Lower lobe of right lung (tissue), 2 donors: ENCODE measurements at regions not wholly inside any gene's neighbourhood (a gene's known extent, or its start where the extent isn't known, plus 50 kb on each side); places are given as distances from the start of the nearest gene placed in this dataset.

ENCODE experiments used
- ATAC-seq, 2 donors: fragments of 200-7000 bp; cut with Tn5 transposase; one replicate each; pipeline ENCODE4 v1.9.1; 2020 to 2022; ENCODE audit warnings: mild to moderate bottlenecking in 2 of 2, moderate library complexity in 2 of 2
- DNase-seq: peaks from one replicate; pipeline ENCODE4 v3.0.0-alpha.2; 2020
- H3K27ac ChIP-seq: fragments of 200-600 bp; one replicate; pipeline ENCODE4 v1.8.0; 2022
- H3K27me3 ChIP-seq: fragments of 200-600 bp; one replicate; pipeline ENCODE4 v1.8.0; 2022; ENCODE audit warnings: low read depth
- H3K36me3 ChIP-seq: fragments of 200-600 bp; one replicate; pipeline ENCODE4 v1.8.0; 2022; ENCODE audit warnings: mild to moderate bottlenecking
- H3K4me1 ChIP-seq: fragments of 200-600 bp; one replicate; pipeline ENCODE4 v1.8.0; 2022
- H3K4me3 ChIP-seq: fragments of 200-600 bp; one replicate; pipeline ENCODE4 v1.8.0; 2022; ENCODE audit warnings: mild to moderate bottlenecking
- H3K9me3 ChIP-seq: fragments of 200-600 bp; one replicate; pipeline ENCODE4 v1.8.0; 2022
- intact Hi-C: fragments of 100-400 bp; cut with DNase I; formaldehyde crosslinking; loops from one replicate; pipeline ENCODE4 v1.11.0; 2022
- TF ChIP-seq, protein P1 (sequence below): fragments of 200-600 bp; IDR thresholded peaks from one replicate; pipeline ENCODE4 v1.8.0; 2022; ENCODE audit warnings: antibody characterized with exemption, mild to moderate bottlenecking
- donor health status: DM: no; HTN: yes; CAD: no; lungs with severe emphysema.

DNA sequence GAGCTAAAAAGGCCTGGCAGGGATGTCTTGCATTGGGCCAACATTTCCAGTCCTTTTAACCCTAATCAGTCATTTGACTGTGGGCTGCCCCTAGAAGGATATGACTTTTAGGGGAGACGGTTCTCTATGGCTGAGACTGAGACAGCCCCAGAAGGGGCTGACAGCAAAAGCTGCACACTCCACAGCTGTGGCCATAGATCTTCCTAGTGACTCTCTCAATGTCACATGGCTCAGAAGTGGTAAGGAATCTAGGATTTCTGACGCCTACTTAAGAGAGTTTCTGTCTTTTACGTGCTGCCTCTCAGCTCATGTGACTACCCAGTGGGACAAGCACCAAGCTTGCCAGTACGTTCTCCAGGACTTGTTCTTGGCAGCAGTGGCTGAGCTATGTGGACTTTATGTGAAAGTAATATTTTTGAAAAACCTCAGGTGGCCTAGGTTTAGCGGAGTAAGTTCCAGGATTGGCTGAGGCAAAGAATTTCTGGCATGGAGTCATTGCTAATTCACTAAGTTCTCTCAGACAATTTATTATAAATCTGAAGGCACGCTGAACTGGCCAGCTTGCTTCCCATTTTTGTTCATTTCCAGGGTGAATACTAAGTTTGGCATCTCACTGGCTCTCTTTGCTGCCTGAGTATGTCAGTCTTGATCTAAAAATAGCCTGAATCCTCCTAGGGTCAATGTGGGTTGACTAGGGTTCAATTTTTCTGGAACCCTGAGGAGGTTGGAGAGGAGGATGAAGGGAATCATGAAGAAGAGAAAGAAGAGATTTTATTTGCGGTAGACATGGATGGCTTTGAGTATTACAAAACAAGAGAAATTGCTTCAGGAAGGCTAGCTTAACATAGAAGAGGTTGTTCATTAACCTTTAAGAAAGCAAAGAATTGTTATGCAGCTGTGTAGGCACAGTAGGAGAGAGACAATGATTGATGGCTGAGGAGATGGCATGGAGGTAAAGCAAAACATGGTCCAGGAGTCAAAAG, 271.8 kb downstream of the AEBP2 start:
- Histone ChIP-seq H3K27me3 (no peaks in the 10 kb centered on the region), H3K36me3 (no peaks in the 10 kb centered on the region), H3K4me3 (no peak overlapping the region), H3K9me3 (peaks cover 6% of the 10 kb centered on the region), H3K4me1 (no peaks in the 10 kb centered on the region), H3K27ac (peak overlapping the region; percentile 14)
- ATAC-seq (peak; percentile 16 to 51), DNase-seq (no peak)
- TF ChIP-seq, protein P1, sequence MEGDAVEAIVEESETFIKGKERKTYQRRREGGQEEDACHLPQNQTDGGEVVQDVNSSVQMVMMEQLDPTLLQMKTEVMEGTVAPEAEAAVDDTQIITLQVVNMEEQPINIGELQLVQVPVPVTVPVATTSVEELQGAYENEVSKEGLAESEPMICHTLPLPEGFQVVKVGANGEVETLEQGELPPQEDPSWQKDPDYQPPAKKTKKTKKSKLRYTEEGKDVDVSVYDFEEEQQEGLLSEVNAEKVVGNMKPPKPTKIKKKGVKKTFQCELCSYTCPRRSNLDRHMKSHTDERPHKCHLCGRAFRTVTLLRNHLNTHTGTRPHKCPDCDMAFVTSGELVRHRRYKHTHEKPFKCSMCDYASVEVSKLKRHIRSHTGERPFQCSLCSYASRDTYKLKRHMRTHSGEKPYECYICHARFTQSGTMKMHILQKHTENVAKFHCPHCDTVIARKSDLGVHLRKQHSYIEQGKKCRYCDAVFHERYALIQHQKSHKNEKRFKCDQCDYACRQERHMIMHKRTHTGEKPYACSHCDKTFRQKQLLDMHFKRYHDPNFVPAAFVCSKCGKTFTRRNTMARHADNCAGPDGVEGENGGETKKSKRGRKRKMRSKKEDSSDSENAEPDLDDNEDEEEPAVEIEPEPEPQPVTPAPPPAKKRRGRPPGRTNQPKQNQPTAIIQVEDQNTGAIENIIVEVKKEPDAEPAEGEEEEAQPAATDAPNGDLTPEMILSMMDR, result no peak
- intact Hi-C loops, result no loop called here

DNA sequence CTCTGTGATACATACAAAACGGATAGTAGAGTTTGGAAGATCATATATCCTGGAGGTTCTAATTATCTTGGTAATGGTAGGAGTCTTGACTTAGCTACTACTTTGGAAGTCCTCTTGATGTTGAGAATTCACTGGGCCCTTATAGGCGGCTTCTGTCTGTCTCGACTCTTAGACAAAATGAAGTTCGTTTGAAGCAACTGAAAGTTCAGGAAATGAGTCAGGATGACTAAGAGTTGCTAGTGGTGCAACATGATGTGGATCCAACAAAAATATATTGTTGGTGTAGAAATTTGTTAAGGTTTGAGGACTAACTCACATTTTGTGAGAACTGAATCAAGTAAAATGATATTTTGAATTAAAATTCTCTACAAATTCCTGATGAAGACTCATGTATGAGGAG, 272.7 kb downstream of the AEBP2 start:
- H3K4me1 ChIP-seq, result no peaks in the 10 kb centered on the region
- H3K27ac ChIP-seq, result no peak overlapping the region
- ATAC-seq, result no peak
- TF ChIP-seq, protein P1, result no peak
- intact Hi-C loops, result no loop called here
- no peaks in the 10 kb centered on the region for H3K27me3 ChIP-seq
- DNase-seq, result no peak
- no peaks in the 10 kb centered on the region for H3K36me3 ChIP-seq
- H3K4me3 ChIP-seq, result no peak overlapping the region
- peaks cover 6% of the 10 kb centered on the region for H3K9me3 ChIP-seq

DNA sequence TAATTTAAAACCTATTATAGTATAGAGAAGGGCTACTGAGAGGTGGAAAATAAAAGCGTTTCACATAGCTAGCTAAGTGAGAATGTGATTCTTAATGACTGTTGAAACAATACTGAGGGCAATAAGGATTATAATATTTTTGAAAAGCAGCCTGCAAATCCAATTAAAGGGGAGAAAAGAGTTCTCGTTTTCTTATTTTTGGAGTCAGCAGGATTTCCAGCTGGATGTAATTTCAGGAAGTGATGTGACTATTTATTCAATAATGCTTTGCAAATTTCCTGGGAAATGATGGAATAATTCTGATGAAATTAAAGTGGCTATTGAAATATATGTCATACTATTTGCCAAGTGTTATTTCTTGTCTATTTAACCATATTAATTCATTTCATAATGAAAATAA, 279.1 kb downstream of the AEBP2 start:
- Histone ChIP-seq H3K9me3 (no peaks in the 10 kb centered on the region), H3K4me3 (no peak overlapping the region), H3K4me1 (no peaks in the 10 kb centered on the region), H3K27me3 (no peaks in the 10 kb centered on the region), H3K27ac (no peak overlapping the region), H3K36me3 (no peaks in the 10 kb centered on the region)
- intact Hi-C loops, result no loop called here
- DNase-seq (no peak), ATAC-seq (no peak)
- TF ChIP-seq, protein P1, result no peak

DNA sequence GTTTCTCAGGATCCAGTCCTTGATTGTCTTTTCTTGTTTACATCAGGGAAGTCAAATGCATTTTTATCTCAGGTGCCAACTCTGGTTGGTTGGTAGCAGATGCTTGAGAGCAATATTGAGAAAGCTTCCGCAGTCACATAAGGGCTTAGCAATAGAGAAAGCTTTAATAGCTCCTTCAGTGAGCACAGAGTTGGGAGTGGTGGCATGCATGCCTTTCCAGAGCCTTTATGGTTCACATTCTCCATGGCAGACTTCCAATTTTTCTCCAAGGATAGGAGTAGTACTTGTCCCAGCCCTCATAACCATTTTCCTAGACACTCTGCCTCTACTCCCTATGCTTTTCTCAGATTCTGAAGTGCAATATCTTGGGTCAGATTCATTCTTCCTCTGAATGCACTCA, 280.4 kb downstream of the AEBP2 start:
- Histone ChIP-seq H3K27ac (no peak overlapping the region), H3K9me3 (no peaks in the 10 kb centered on the region), H3K36me3 (no peaks in the 10 kb centered on the region), H3K4me3 (no peak overlapping the region), H3K4me1 (no peaks in the 10 kb centered on the region), H3K27me3 (no peaks in the 10 kb centered on the region)
- ATAC-seq (peak in 1 of 2 donors; percentile 88), DNase-seq (no peak)
- TF ChIP-seq, protein P1, result no peak
- intact Hi-C loops, result no loop called here

DNA sequence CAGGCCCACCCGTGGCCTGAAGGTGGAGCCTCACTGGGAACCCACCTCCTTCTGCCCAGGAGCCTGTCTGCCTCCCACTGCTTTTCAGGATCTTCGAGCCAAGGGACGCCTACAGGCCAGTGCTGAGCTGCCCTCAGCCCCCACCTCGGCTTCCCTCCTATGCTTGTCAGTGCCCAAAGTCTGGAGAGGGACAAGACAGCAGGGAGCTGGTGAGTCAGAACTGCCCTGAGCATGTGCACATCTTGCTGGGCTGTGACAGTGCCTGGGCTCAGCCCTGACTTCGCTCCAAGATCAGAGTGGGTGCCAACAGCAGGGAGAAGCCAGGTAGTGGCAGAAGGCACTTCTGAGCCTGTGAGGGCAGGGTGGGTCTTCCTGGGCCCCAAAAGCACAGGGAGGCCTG, 286.8 kb downstream of the AEBP2 start:
- ATAC-seq (no peak), DNase-seq (no peak)
- Histone ChIP-seq H3K4me3 (no peak overlapping the region), H3K36me3 (no peaks in the 10 kb centered on the region), H3K9me3 (no peaks in the 10 kb centered on the region), H3K4me1 (no peaks in the 10 kb centered on the region), H3K27me3 (no peaks in the 10 kb centered on the region), H3K27ac (no peak overlapping the region)
- intact Hi-C loops, result no loop called here
- TF ChIP-seq, protein P1, result no peak
